Neural cell (in vitro differentiated cells): ENCODE measurements at regions not wholly inside any gene's neighbourhood (a gene's known extent, or its start where the extent isn't known, plus 50 kb on each side); places are given as distances from the start of the nearest gene placed in this dataset.

ENCODE experiments used
- CTCF ChIP-seq: fragments of 450-650 bp; IDR thresholded peaks from 2 replicates; pipeline ENCODE4 v1.5.1; 2014; ENCODE audit warnings: antibody characterized with exemption, mild to moderate bottlenecking, moderate library complexity; ENCODE audit not compliant: poor library complexity, severe bottlenecking
- EZH2 ChIP-seq: fragments of 200-600, 300-800 bp; shearing (Covaris generic), sonication (generic); IDR thresholded peaks from 2 replicates; pipeline ENCODE4 v1.6.1; 2014; ENCODE audit warnings: antibody characterized with exemption, low read length, borderline replicate concordance, mild to moderate bottlenecking; ENCODE audit not compliant: insufficient read depth, poor library complexity, severe bottlenecking
- POLR2AphosphoS5 ChIP-seq: IDR thresholded peaks from 2 replicates; pipeline ENCODE4 v1.6.1; 2012
- RAD21 ChIP-seq: fragments of 450-650 bp; conservative IDR thresholded peaks from 2 replicates; pipeline ENCODE4 v1.6.1; 2014; ENCODE audit warnings: antibody characterized with exemption, mild to moderate bottlenecking, moderate library complexity
- REST ChIP-seq: IDR thresholded peaks from 2 replicates; pipeline ENCODE4 v1.6.1; 2012; ENCODE audit warnings: borderline replicate concordance
- SMC3 ChIP-seq: fragments of 450-650 bp; conservative IDR thresholded peaks from 2 replicates; pipeline ENCODE4 v1.6.1; 2014; ENCODE audit warnings: antibody characterized with exemption, mild to moderate bottlenecking, moderate library complexity; ENCODE audit not compliant: poor library complexity
- TAF1 ChIP-seq: IDR thresholded peaks from 2 replicates; pipeline ENCODE4 v1.6.1; 2012; ENCODE audit warnings: low read depth

- TF ChIP-seq CTCF: peak; percentile 87
- TF ChIP-seq SMC3: peak; percentile 83
- TF ChIP-seq EZH2: no peak
- peak; percentile 83 for TF ChIP-seq RAD21
- TF ChIP-seq TAF1: no peak
- TF ChIP-seq REST: no peak
- TF ChIP-seq POLR2AphosphoS5: no peak
Measured at GRCh38 chr6:85354761-85355618, 94.9 kb upstream of the NT5E start.
